ENCODE measurements at regions not wholly inside any gene's neighbourhood (a gene's known extent, or its start where the extent isn't known, plus 50 kb on each side); places are given as distances from the start of the nearest gene placed in this dataset.

- DNase-seq (ENCODE audit: insufficient read length, low spot score) (no peak), FAIRE-seq (no peak)
- no peak for TF ChIP-seq POLR2A (IDR thresholded peaks at IDR 0.05; ENCODE audit: low read depth, low read length)
These were observed 335.9 kb downstream of the TMEM114 start for GRCh38 chr16:8254405-8254804.

GRCh38 chr16:8253718-8254117 lies 336.6 kb downstream of the TMEM114 start:
- no peak for FAIRE-seq
- TF ChIP-seq POLR2A (IDR thresholded peaks at IDR 0.05; ENCODE audit: low read depth, low read length): no peak
- no peak for DNase-seq (ENCODE audit: insufficient read length, low spot score)

GRCh38 chr16:8251727-8252126 lies 338.6 kb downstream of the TMEM114 start:
- FAIRE-seq: no peak
- DNase-seq (ENCODE audit: insufficient read length, low spot score): no peak
- no peak for TF ChIP-seq POLR2A (IDR thresholded peaks at IDR 0.05; ENCODE audit: low read depth, low read length)

GRCh38 chr16:8251298-8251697 lies 339.0 kb downstream of the TMEM114 start:
- FAIRE-seq: no peak
- no peak for DNase-seq (ENCODE audit: insufficient read length, low spot score)
- no peak for TF ChIP-seq POLR2A (IDR thresholded peaks at IDR 0.05; ENCODE audit: low read depth, low read length)

- no peak for DNase-seq (ENCODE audit: insufficient read length, low spot score)
- TF ChIP-seq POLR2A (IDR thresholded peaks at IDR 0.05; ENCODE audit: low read depth, low read length): no peak
- no peak for FAIRE-seq
These were observed 342.3 kb downstream of the TMEM114 start for GRCh38 chr16:8247993-8248392.

- DNase-seq (ENCODE audit: insufficient read length, low spot score): no peak
- no peak for TF ChIP-seq POLR2A (IDR thresholded peaks at IDR 0.05; ENCODE audit: low read depth, low read length)
- no peak for FAIRE-seq
These were observed 346.3 kb downstream of the TMEM114 start for GRCh38 chr16:8243981-8244380.

- TF ChIP-seq POLR2A (IDR thresholded peaks at IDR 0.05; ENCODE audit: low read depth, low read length): no peak
- FAIRE-seq (no peak), DNase-seq (ENCODE audit: insufficient read length, low spot score) (no peak)
These were observed 348.9 kb downstream of the TMEM114 start for GRCh38 chr16:8241408-8241807.

GRCh38 chr16:8239443-8239842 lies 350.9 kb downstream of the TMEM114 start:
- FAIRE-seq (no peak), DNase-seq (ENCODE audit: insufficient read length, low spot score) (no peak)
- TF ChIP-seq POLR2A (IDR thresholded peaks at IDR 0.05; ENCODE audit: low read depth, low read length): no peak

- no peak for FAIRE-seq
- no peak for TF ChIP-seq POLR2A (IDR thresholded peaks at IDR 0.05; ENCODE audit: low read depth, low read length)
- DNase-seq (ENCODE audit: insufficient read length, low spot score): no peak
These were observed 352.9 kb downstream of the TMEM114 start for GRCh38 chr16:8237452-8237851.

GRCh38 chr16:8236816-8237215 lies 353.5 kb downstream of the TMEM114 start:
- no peak for TF ChIP-seq POLR2A (IDR thresholded peaks at IDR 0.05; ENCODE audit: low read depth, low read length)
- FAIRE-seq: no peak
- DNase-seq (ENCODE audit: insufficient read length, low spot score): no peak

GRCh38 chr16:8230497-8230896 lies 359.8 kb downstream of the TMEM114 start:
- no peak for FAIRE-seq
- DNase-seq (ENCODE audit: insufficient read length, low spot score): no peak
- TF ChIP-seq POLR2A (IDR thresholded peaks at IDR 0.05; ENCODE audit: low read depth, low read length): no peak

GRCh38 chr16:8229011-8229520 lies 361.2 kb downstream of the TMEM114 start:
- FAIRE-seq: no peak

GRCh38 chr16:8217201-8217600 lies 373.1 kb downstream of the TMEM114 start:
- no peak for TF ChIP-seq POLR2A (IDR thresholded peaks at IDR 0.05; ENCODE audit: low read depth, low read length)
- no peak for FAIRE-seq
- no peak for DNase-seq (ENCODE audit: insufficient read length, low spot score)

More at GRCh38 chr16:8229011-8229520, 361.2 kb downstream of the TMEM114 start:
- DNase-seq (ENCODE audit: insufficient read length, low spot score): no peak
- no peak for TF ChIP-seq POLR2A (IDR thresholded peaks at IDR 0.05; ENCODE audit: low read depth, low read length)

GRCh38 chr16:8204769-8205168 lies 385.5 kb downstream of the TMEM114 start:
- TF ChIP-seq POLR2A (IDR thresholded peaks at IDR 0.05; ENCODE audit: low read depth, low read length): no peak
- FAIRE-seq (no peak), DNase-seq (ENCODE audit: insufficient read length, low spot score) (no peak)

GRCh38 chr16:8204096-8204495 lies 386.2 kb downstream of the TMEM114 start:
- DNase-seq (ENCODE audit: insufficient read length, low spot score): no peak
- FAIRE-seq: no peak
- no peak for TF ChIP-seq POLR2A (IDR thresholded peaks at IDR 0.05; ENCODE audit: low read depth, low read length)

GRCh38 chr16:8203101-8203500 lies 387.2 kb downstream of the TMEM114 start:
- FAIRE-seq: no peak

More at GRCh38 chr16:8203101-8203500, 387.2 kb downstream of the TMEM114 start:
- no peak for DNase-seq (ENCODE audit: insufficient read length, low spot score)
- TF ChIP-seq POLR2A (IDR thresholded peaks at IDR 0.05; ENCODE audit: low read depth, low read length): no peak

All from H54 (cell line).